HepG2 (cell line): ENCODE measurements at regions not wholly inside any gene's neighbourhood (a gene's known extent, or its start where the extent isn't known, plus 50 kb on each side); places are given as distances from the start of the nearest gene placed in this dataset.

Experiments used
- ATAC-seq: fragments of 200-7000 bp; cut with Tn5 transposase; 3 replicates; pipeline ENCODE4 v1.9.1; 2020; ENCODE audit warnings: mild to moderate bottlenecking, moderate library complexity
- BruUV-seq: library from RNA; stranded (reverse); fragments of 400-500 nt; replicated peaks from 2 replicates; lab custom pipeline; 2021; lab: Mats Ljungman, UMichigan
- CTCF ChIA-PET: fragments of 300-600 bp; formaldehyde crosslinking; extraction: SDS; loops from one replicate; lab custom pipeline; 2021; ENCODE audit warnings: low total read pairs, inconsistent platforms, low intra/inter-chr PET ratio; lab: Yijun Ruan, JAX
- POLR2A ChIA-PET: fragments of 350-600 bp; sonication (Branson Sonifier 250); formaldehyde crosslinking; loops from one replicate; lab custom pipeline; 2020; ENCODE audit warnings: antibody characterized with exemption, inconsistent platforms; lab: Yijun Ruan, JAX
- DNase-seq: peaks from one replicate; pipeline ENCODE4 v3.0.0-alpha.2; 2015; ENCODE audit warnings: low spot score
- FAIRE-seq: peaks from 3 replicates; lab custom pipeline; 2011; peaks lifted over from hg19 to GRCh38; lab: Jason Lieb, UNC
- H2AFZ ChIP-seq: one replicate; pipeline ENCODE4 v1.6.1; 2011; ENCODE audit warnings: low read length, inconsistent platforms
- H3K27ac ChIP-seq: fragments of 300-600 bp; 3 replicates; pipeline ENCODE4 v1.8.0; 2011; ENCODE audit warnings: mixed run types, mild to moderate bottlenecking, mixed read lengths, low read length, inconsistent platforms; ENCODE audit not compliant: insufficient read depth; ENCODE audit errors: extremely low read length
- H3K27me3 ChIP-seq, 2 experiments: fragments of 200-600 bp in 1 of 2; 2 replicates in 1 of 2; 3 replicates in 1 of 2; pipeline versions ENCODE4 v1.6.0 to v1.8.0; 2011; ENCODE audit warnings: low read length in 2 of 2, mild to moderate bottlenecking in 2 of 2, moderate library complexity in 2 of 2, inconsistent platforms in 1 of 2; ENCODE audit not compliant: insufficient read depth in 2 of 2, control insufficient read depth in 1 of 2
- H3K36me3 ChIP-seq, 2 experiments: fragments of 200-600 bp in 1 of 2; replicated peaks in 1 of 2; 2 replicates in 1 of 2; 3 replicates in 1 of 2; pipeline versions ENCODE4 v1.5.1 to v1.8.0; 2011; ENCODE audit warnings: low read length in 2 of 2, inconsistent platforms in 1 of 2; ENCODE audit not compliant: insufficient read depth in 2 of 2, control insufficient read depth in 1 of 2
- H3K4me1 ChIP-seq: 2 replicates; pipeline ENCODE4 v1.5.1; 2012; ENCODE audit warnings: low read length, inconsistent platforms; ENCODE audit not compliant: insufficient read depth
- H3K4me2 ChIP-seq: 2 replicates; pipeline ENCODE4 v1.6.0; 2011; ENCODE audit warnings: low read depth, low read length, inconsistent platforms
- H3K4me3 ChIP-seq, 3 experiments: fragments of 200-600 bp in 1 of 3; sonication (generic), shearing (Covaris generic) in 1 of 3; replicated peaks in 1 of 3; 2 replicates each; pipeline ENCODE4 v1.5.1; 2011 to 2016; ENCODE audit warnings: low read length in 3 of 3, inconsistent platforms in 2 of 3, low read depth in 2 of 3, mild to moderate bottlenecking in 2 of 3, control low read depth in 1 of 3, mixed read lengths in 1 of 3; ENCODE audit not compliant: insufficient read depth in 1 of 3
- H3K79me2 ChIP-seq: one replicate; pipeline ENCODE4 v1.6.1; 2011; ENCODE audit warnings: low read length, inconsistent platforms; ENCODE audit not compliant: insufficient read depth
- H3K9ac ChIP-seq: 2 replicates; pipeline ENCODE4 v1.6.0; 2011; ENCODE audit warnings: mild to moderate bottlenecking, low read depth, low read length, inconsistent platforms; ENCODE audit not compliant: insufficient read depth
- H3K9me3 ChIP-seq: 2 replicates; pipeline ENCODE4 v1.5.1; 2012; ENCODE audit warnings: mild to moderate bottlenecking, low read length
- H4K20me1 ChIP-seq: 2 replicates; pipeline ENCODE4 v1.6.0; 2011; ENCODE audit warnings: inconsistent platforms, mild to moderate bottlenecking, low read length, moderate library complexity; ENCODE audit not compliant: insufficient read depth
- DNMT1 ChIP-seq: sonication (generic); formaldehyde crosslinking; IDR thresholded peaks from 2 replicates; pipeline ENCODE4 v1.5.1; 2020; ENCODE audit warnings: mild to moderate bottlenecking, missing genetic modification reagents
- ETV5 ChIP-seq: IDR thresholded peaks from 2 replicates; pipeline ENCODE4 v1.6.1; 2018; ENCODE audit warnings: missing biosample characterization, missing genetic modification reagents, inconsistent platforms, borderline replicate concordance
- HCFC1 ChIP-seq: fragments of 150-350 bp; IDR thresholded peaks from 2 replicates; pipeline ENCODE4 v1.6.1; 2014; ENCODE audit warnings: low read depth, low read length
- KDM5A ChIP-seq: fragments of 200-600 bp; sonication (generic); IDR thresholded peaks from 2 replicates; pipeline ENCODE4 v1.7.0; 2018; ENCODE audit warnings: antibody characterized with exemption, mild to moderate bottlenecking, low read length, borderline replicate concordance
- KLF15 ChIP-seq: sonication (generic); formaldehyde crosslinking; IDR thresholded peaks from 2 replicates; pipeline ENCODE4 v1.8.1; 2023; ENCODE audit warnings: borderline replicate concordance, mild to moderate bottlenecking, inconsistent platforms, missing genetic modification reagents, mixed read lengths
- KLF6 ChIP-seq: IDR thresholded peaks from 2 replicates; pipeline ENCODE4 v1.8.0; 2016; ENCODE audit warnings: missing biosample characterization, missing genetic modification reagents
- ONECUT2 ChIP-seq: sonication (generic); formaldehyde crosslinking; IDR thresholded peaks from 2 replicates; pipeline ENCODE4 v1.4.0; 2020; ENCODE audit warnings: missing genetic modification reagents
- RORA ChIP-seq: sonication (generic); formaldehyde crosslinking; IDR thresholded peaks from 2 replicates; pipeline ENCODE4 v1.5.0; 2020; ENCODE audit warnings: mild to moderate bottlenecking, missing genetic modification reagents, moderate library complexity
- SP5 ChIP-seq: IDR thresholded peaks from 2 replicates; pipeline ENCODE4 v1.6.1; 2016; ENCODE audit warnings: low read depth, borderline replicate concordance
- TCF12 ChIP-seq, 2 experiments: fragments of 450-650 bp in 1 of 2; sonication (generic) in 1 of 2; formaldehyde crosslinking in 1 of 2; IDR thresholded peaks; 2 replicates each; pipeline versions ENCODE4 v1.6.1 to v1.8.0; 2017 to 2022; ENCODE audit warnings: antibody characterized with exemption in 1 of 2, mild to moderate bottlenecking in 1 of 2, missing genetic modification reagents in 1 of 2, moderate library complexity in 1 of 2
- ZNF160 ChIP-seq: sonication (generic); formaldehyde crosslinking; IDR thresholded peaks from 2 replicates; pipeline ENCODE4 v1.8.0; 2022; ENCODE audit warnings: mild to moderate bottlenecking, inconsistent platforms, missing genetic modification reagents
- ZNF24 ChIP-seq: fragments of 450-650 bp; IDR thresholded peaks from 2 replicates; pipeline ENCODE4 v1.6.1; 2017; ENCODE audit warnings: antibody characterized with exemption, mild to moderate bottlenecking
- ZNF253 ChIP-seq: sonication (generic); formaldehyde crosslinking; IDR thresholded peaks from 2 replicates; pipeline ENCODE4 v1.8.0; 2022; ENCODE audit warnings: mild to moderate bottlenecking, missing genetic modification reagents, borderline replicate concordance
- ZNF501 ChIP-seq: sonication (generic); formaldehyde crosslinking; IDR thresholded peaks from 2 replicates; pipeline ENCODE4 v1.5.1; 2020; ENCODE audit warnings: mild to moderate bottlenecking, moderate library complexity, missing genetic modification reagents
- ZNF547 ChIP-seq: sonication (generic); formaldehyde crosslinking; IDR thresholded peaks from 2 replicates; pipeline ENCODE4 v1.5.1; 2020; ENCODE audit warnings: mild to moderate bottlenecking, missing genetic modification reagents
- ZNF652 ChIP-seq: IDR thresholded peaks from 2 replicates; pipeline ENCODE4 v1.6.1; 2016; ENCODE audit warnings: low read depth, borderline replicate concordance
- ZNF777 ChIP-seq: sonication (generic); formaldehyde crosslinking; IDR thresholded peaks from 2 replicates; pipeline ENCODE4 v1.4.0; 2020; ENCODE audit warnings: missing genetic modification reagents
- WGBS: methylation state at CpG from one replicate; pipeline ENCODE4 v1.1.6; 2017; ENCODE audit warnings: low lambda C conversion rate; 5-methylcytosine and 5-hydroxymethylcytosine counted together
- in situ Hi-C: cut with HindIII; loops from 2 replicates; pipeline ENCODE4 v1.10.0; 2017; ENCODE audit warnings: low pct_unique_long_range_greater_than_20kb; ENCODE audit not compliant: extremely low pct_ligation_motif_present
- intact Hi-C: fragments of 100-400 bp; cut with micrococcal nuclease; formaldehyde crosslinking; loops from one replicate; pipeline ENCODE4 v1.10.0; 2022; ENCODE audit not compliant: unreplicated experiment
- TF ChIP-seq, protein P1 (sequence below): sonication (generic); formaldehyde crosslinking; IDR thresholded peaks from 2 replicates; pipeline ENCODE4 v1.4.0; 2020; ENCODE audit warnings: missing genetic modification reagents
- TF ChIP-seq, protein P2 (sequence below): sonication (generic); formaldehyde crosslinking; IDR thresholded peaks from 2 replicates; pipeline ENCODE4 v1.5.1; 2020; ENCODE audit warnings: mild to moderate bottlenecking, missing genetic modification reagents, borderline replicate concordance

GRCh38 chr3:182503401-182503800, 289.9 kb upstream of the ATP11B start:
- Histone ChIP-seq H2AFZ (no peak overlapping the region), H3K79me2 (no peaks in the 10 kb centered on the region), H3K4me2 (no peak overlapping the region), H3K27ac (no peak overlapping the region), H3K36me3 (no peaks in the 10 kb centered on the region), H3K9me3 (no peaks in the 10 kb centered on the region), H4K20me1 (no peaks in the 10 kb centered on the region), H3K27me3 (peaks cover 0 to 9% of the 10 kb centered on the region in 2 experiments; a peak in 3 of 5 replicates), H3K4me3 (no peak overlapping the region), H3K9ac (no peak overlapping the region), H3K4me1 (no peaks in the 10 kb centered on the region)
- CTCF ChIA-PET, result no interaction called here
- 0% methylated on average over 2 of the region's 2 CpGs for WGBS
- TF ChIP-seq ZNF777 (CRISPR knock-in tag) (no peak), DNMT1 (CRISPR knock-in tag) (no peak), KLF6 (CRISPR knock-in tag) (no peak), RORA (CRISPR knock-in tag) (no peak), ZNF547 (CRISPR knock-in tag) (no peak), ONECUT2 (CRISPR knock-in tag) (no peak), ZNF501 (CRISPR knock-in tag) (no peak), ETV5 (CRISPR knock-in tag) (no peak), KLF15 (CRISPR knock-in tag) (no peak), TCF12 (IDR thresholded peaks at IDR 0.05) (no peak), TCF12 (CRISPR knock-in tag; IDR thresholded peaks at IDR 0.05) (no peak), ZNF253 (no peak), SP5 (CRISPR knock-in tag) (no peak), KDM5A (no peak), HCFC1 (no peak), ZNF652 (no peak), ZNF24 (no peak), ZNF160 (CRISPR knock-in tag) (no peak)
- TF ChIP-seq, protein P1, sequence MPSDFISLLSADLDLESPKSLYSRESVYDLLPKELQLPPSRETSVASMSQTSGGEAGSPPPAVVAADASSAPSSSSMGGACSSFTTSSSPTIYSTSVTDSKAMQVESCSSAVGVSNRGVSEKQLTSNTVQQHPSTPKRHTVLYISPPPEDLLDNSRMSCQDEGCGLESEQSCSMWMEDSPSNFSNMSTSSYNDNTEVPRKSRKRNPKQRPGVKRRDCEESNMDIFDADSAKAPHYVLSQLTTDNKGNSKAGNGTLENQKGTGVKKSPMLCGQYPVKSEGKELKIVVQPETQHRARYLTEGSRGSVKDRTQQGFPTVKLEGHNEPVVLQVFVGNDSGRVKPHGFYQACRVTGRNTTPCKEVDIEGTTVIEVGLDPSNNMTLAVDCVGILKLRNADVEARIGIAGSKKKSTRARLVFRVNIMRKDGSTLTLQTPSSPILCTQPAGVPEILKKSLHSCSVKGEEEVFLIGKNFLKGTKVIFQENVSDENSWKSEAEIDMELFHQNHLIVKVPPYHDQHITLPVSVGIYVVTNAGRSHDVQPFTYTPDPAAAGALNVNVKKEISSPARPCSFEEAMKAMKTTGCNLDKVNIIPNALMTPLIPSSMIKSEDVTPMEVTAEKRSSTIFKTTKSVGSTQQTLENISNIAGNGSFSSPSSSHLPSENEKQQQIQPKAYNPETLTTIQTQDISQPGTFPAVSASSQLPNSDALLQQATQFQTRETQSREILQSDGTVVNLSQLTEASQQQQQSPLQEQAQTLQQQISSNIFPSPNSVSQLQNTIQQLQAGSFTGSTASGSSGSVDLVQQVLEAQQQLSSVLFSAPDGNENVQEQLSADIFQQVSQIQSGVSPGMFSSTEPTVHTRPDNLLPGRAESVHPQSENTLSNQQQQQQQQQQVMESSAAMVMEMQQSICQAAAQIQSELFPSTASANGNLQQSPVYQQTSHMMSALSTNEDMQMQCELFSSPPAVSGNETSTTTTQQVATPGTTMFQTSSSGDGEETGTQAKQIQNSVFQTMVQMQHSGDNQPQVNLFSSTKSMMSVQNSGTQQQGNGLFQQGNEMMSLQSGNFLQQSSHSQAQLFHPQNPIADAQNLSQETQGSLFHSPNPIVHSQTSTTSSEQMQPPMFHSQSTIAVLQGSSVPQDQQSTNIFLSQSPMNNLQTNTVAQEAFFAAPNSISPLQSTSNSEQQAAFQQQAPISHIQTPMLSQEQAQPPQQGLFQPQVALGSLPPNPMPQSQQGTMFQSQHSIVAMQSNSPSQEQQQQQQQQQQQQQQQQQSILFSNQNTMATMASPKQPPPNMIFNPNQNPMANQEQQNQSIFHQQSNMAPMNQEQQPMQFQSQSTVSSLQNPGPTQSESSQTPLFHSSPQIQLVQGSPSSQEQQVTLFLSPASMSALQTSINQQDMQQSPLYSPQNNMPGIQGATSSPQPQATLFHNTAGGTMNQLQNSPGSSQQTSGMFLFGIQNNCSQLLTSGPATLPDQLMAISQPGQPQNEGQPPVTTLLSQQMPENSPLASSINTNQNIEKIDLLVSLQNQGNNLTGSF (CRISPR knock-in tag), result no peak
- TF ChIP-seq, protein P2, sequence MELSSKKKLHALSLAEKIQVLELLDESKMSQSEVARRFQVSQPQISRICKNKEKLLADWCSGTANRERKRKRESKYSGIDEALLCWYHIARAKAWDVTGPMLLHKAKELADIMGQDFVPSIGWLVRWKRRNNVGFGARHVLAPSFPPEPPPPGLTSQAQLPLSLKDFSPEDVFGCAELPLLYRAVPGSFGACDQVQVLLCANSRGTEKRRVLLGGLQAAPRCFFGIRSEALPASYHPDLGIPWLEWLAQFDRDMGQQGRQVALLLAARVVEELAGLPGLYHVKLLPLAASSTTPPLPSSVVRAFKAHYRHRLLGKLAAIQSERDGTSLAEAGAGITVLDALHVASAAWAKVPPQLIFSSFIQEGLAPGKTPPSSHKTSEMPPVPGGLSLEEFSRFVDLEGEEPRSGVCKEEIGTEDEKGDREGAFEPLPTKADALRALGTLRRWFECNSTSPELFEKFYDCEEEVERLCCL (CRISPR knock-in tag), result no peak
- DNase-seq, result no peak
- in situ Hi-C loops, result no loop called here
- BruUV-seq, result no TSS peak
- intact Hi-C loops, result no loop called here
- ATAC-seq, result no peak
- FAIRE-seq, result no peak
- POLR2A ChIA-PET, result no interaction called here
